Chondrocyte (in vitro differentiated cells): ENCODE measurements at regions not wholly inside any gene's neighbourhood (a gene's known extent, or its start where the extent isn't known, plus 50 kb on each side); places are given as distances from the start of the nearest gene placed in this dataset.
"Not testable (repeated sequence)": the region's sequence is repeated elsewhere in the genome, so short reads cannot be mapped to it uniquely, and the experiment has no call there.

ENCODE experiments used
- DNase-seq: peaks from one replicate; pipeline ENCODE4 v3.0.0; 2021; ENCODE audit warnings: mixed read lengths, low spot score
- H3K27ac Mint-ChIP-seq: one replicate; pipeline ENCODE4 v1.8.0; 2021; ENCODE audit warnings: mild to moderate bottlenecking, moderate library complexity, mixed read lengths; ENCODE audit not compliant: unreplicated experiment
- H3K27me3 Mint-ChIP-seq: 2 replicates; pipeline ENCODE4 v1.8.0; 2021; ENCODE audit warnings: low read depth, mixed read lengths
- H3K36me3 Mint-ChIP-seq: 2 replicates; pipeline ENCODE4 v1.8.0; 2021; ENCODE audit warnings: low read depth, mixed read lengths
- H3K4me1 Mint-ChIP-seq: 2 replicates; pipeline ENCODE4 v1.8.0; 2021; ENCODE audit warnings: low read depth, mild to moderate bottlenecking, mixed read lengths
- H3K4me3 Mint-ChIP-seq: one replicate; pipeline ENCODE4 v1.8.0; 2021; ENCODE audit warnings: mild to moderate bottlenecking, moderate library complexity, mixed read lengths; ENCODE audit not compliant: unreplicated experiment
- H3K9me3 Mint-ChIP-seq: 2 replicates; pipeline ENCODE4 v1.8.0; 2021; ENCODE audit warnings: low read depth, mixed read lengths
- CTCF ChIP-seq: fragments of 200-600 bp; sonication (generic); IDR thresholded peaks from 2 replicates; pipeline ENCODE4 v1.5.0; 2021; ENCODE audit warnings: antibody characterized with exemption, mild to moderate bottlenecking, moderate library complexity

- H3K36me3 Mint-ChIP-seq, result no peaks in the 10 kb centered on the region
- no peak for DNase-seq
- H3K27ac Mint-ChIP-seq, result no peak overlapping the region
- H3K4me1 Mint-ChIP-seq, result no peaks in the 10 kb centered on the region
- H3K4me3 Mint-ChIP-seq, result no peak overlapping the region
- H3K27me3 Mint-ChIP-seq, result peaks cover 19% of the 10 kb centered on the region
- no peak for TF ChIP-seq CTCF
- no peaks in the 10 kb centered on the region for H3K9me3 Mint-ChIP-seq
Measured at GRCh38 chr9:38125889-38126288, 56.9 kb upstream of the SHB start.

- peaks cover 19% of the 10 kb centered on the region for H3K27me3 Mint-ChIP-seq
- not testable (repeated sequence) for H3K9me3 Mint-ChIP-seq, H3K36me3 Mint-ChIP-seq
Measured at GRCh38 chr9:38123359-38123758, 54.3 kb upstream of the SHB start.

GRCh38 chr9:38120961-38121360, 51.9 kb upstream of the SHB start:
- no peak for TF ChIP-seq CTCF
- H3K36me3 Mint-ChIP-seq, result no peaks in the 10 kb centered on the region
- no peaks in the 10 kb centered on the region for H3K4me1 Mint-ChIP-seq
- H3K9me3 Mint-ChIP-seq, result no peaks in the 10 kb centered on the region
- H3K4me3 Mint-ChIP-seq, result no peak overlapping the region
- no peak for DNase-seq
- H3K27ac Mint-ChIP-seq, result no peak overlapping the region
- peaks cover 19% of the 10 kb centered on the region for H3K27me3 Mint-ChIP-seq

More at GRCh38 chr9:38123359-38123758, 54.3 kb upstream of the SHB start:
- H3K4me1 Mint-ChIP-seq, H3K4me3 Mint-ChIP-seq, H3K27ac Mint-ChIP-seq, DNase-seq: not testable (repeated sequence)

- Mint-ChIP-seq H3K4me3 (no peak overlapping the region), H3K27me3 (peaks cover 18% of the 10 kb centered on the region), H3K9me3 (no peaks in the 10 kb centered on the region), H3K36me3 (no peaks in the 10 kb centered on the region), H3K27ac (no peak overlapping the region), H3K4me1 (no peaks in the 10 kb centered on the region)
- DNase-seq, result no peak
- no peak for TF ChIP-seq CTCF
Measured at GRCh38 chr9:38119560-38120236, 50.7 kb upstream of the SHB start.

- Mint-ChIP-seq H3K4me1 (no peaks in the 10 kb centered on the region), H3K36me3 (no peaks in the 10 kb centered on the region), H3K27ac (no peak overlapping the region), H3K9me3 (no peaks in the 10 kb centered on the region), H3K27me3 (peaks cover 15% of the 10 kb centered on the region), H3K4me3 (no peak overlapping the region)
- no peak for TF ChIP-seq CTCF
- DNase-seq, result no peak
Measured at GRCh38 chr9:38118862-38119438, 49.9 kb upstream of the SHB start.
